ENCODE measurements at regions not wholly inside any gene's neighbourhood (a gene's known extent, or its start where the extent isn't known, plus 50 kb on each side); places are given as distances from the start of the nearest gene placed in this dataset.
"Not testable (repeated sequence)": the region's sequence is repeated elsewhere in the genome, so short reads cannot be mapped to it uniquely, and the experiment has no call there.

GRCh38 chr16:86257546-86257945 lies 252.8 kb upstream of the FOXF1 start:
- TF ChIP-seq CTCF (IDR thresholded peaks at IDR 0.05) (no peak), EP300 (IDR thresholded peaks at IDR 0.05) (no peak), POLR2A (IDR thresholded peaks at IDR 0.05) (no peak), POLR2AphosphoS5 (IDR thresholded peaks at IDR 0.05) (no peak)
- H3K9me3 ChIP-seq = no peaks in the 10 kb centered on the region
- DNase-seq (ENCODE audit: low spot score in 2 of 2) = no peak
- peaks cover 25% of the 10 kb centered on the region for H3K27me3 ChIP-seq
- WGBS = 75% methylated on average over 5 of the region's 5 CpGs
- no peak overlapping the region for H3K4me3 ChIP-seq
- no peak overlapping the region for H3K27ac ChIP-seq
- no peaks in the 10 kb centered on the region for H3K36me3 ChIP-seq
- H3K4me1 ChIP-seq = no peaks in the 10 kb centered on the region

- H3K4me1 ChIP-seq = no peaks in the 10 kb centered on the region
- DNase-seq (ENCODE audit: low spot score in 2 of 2) = no peak
- H3K36me3 ChIP-seq = no peaks in the 10 kb centered on the region
- H3K4me3 ChIP-seq = no peak overlapping the region
- peaks cover 20% of the 10 kb centered on the region for H3K27me3 ChIP-seq
- 73% methylated on average over 3 of the region's 3 CpGs for WGBS
- no peak for TF ChIP-seq POLR2A (IDR thresholded peaks at IDR 0.05)
- TF ChIP-seq EP300 (IDR thresholded peaks at IDR 0.05) = no peak
- no peak for TF ChIP-seq CTCF (IDR thresholded peaks at IDR 0.05)
- TF ChIP-seq POLR2AphosphoS5 (IDR thresholded peaks at IDR 0.05) = no peak
- H3K27ac ChIP-seq = no peak overlapping the region
- H3K9me3 ChIP-seq = no peaks in the 10 kb centered on the region
These were observed 251.6 kb upstream of the FOXF1 start for GRCh38 chr16:86258713-86259112.

GRCh38 chr16:86259499-86259898 lies 250.8 kb upstream of the FOXF1 start:
- Histone ChIP-seq H3K27ac (no peak overlapping the region), H3K36me3 (no peaks in the 10 kb centered on the region), H3K9me3 (no peaks in the 10 kb centered on the region), H3K27me3 (peaks cover 20% of the 10 kb centered on the region), H3K4me1 (no peaks in the 10 kb centered on the region), H3K4me3 (no peak overlapping the region)
- DNase-seq (ENCODE audit: low spot score in 2 of 2) = no peak
- WGBS = 84% methylated on average over 4 of the region's 4 CpGs
- TF ChIP-seq POLR2AphosphoS5 (IDR thresholded peaks at IDR 0.05) = no peak
- no peak for TF ChIP-seq CTCF (IDR thresholded peaks at IDR 0.05)
- TF ChIP-seq POLR2A (IDR thresholded peaks at IDR 0.05) = no peak
- TF ChIP-seq EP300 (IDR thresholded peaks at IDR 0.05) = no peak

GRCh38 chr16:86261379-86261778 lies 248.9 kb upstream of the FOXF1 start:
- TF ChIP-seq POLR2A (IDR thresholded peaks at IDR 0.05) (no peak), CTCF (IDR thresholded peaks at IDR 0.05) (no peak), POLR2AphosphoS5 (IDR thresholded peaks at IDR 0.05) (no peak), EP300 (IDR thresholded peaks at IDR 0.05) (no peak)
- DNase-seq (ENCODE audit: low spot score in 2 of 2) = no peak

GRCh38 chr16:86267657-86268056 lies 242.7 kb upstream of the FOXF1 start:
- 100% methylated on average over 3 of the region's 3 CpGs for WGBS
- H3K36me3 ChIP-seq; DNase-seq (ENCODE audit: low spot score in 2 of 2); H3K9me3 ChIP-seq; H3K27ac ChIP-seq; H3K4me3 ChIP-seq; H3K27me3 ChIP-seq; H3K4me1 ChIP-seq: not testable (repeated sequence)

More at GRCh38 chr16:86261379-86261778, 248.9 kb upstream of the FOXF1 start:
- Histone ChIP-seq H3K27me3 (peaks cover 15% of the 10 kb centered on the region), H3K4me3 (no peak overlapping the region), H3K36me3 (no peaks in the 10 kb centered on the region), H3K27ac (no peak overlapping the region), H3K4me1 (no peaks in the 10 kb centered on the region), H3K9me3 (no peaks in the 10 kb centered on the region)
- 83% methylated on average over 2 of the region's 2 CpGs for WGBS

GRCh38 chr16:86270696-86271095 lies 239.6 kb upstream of the FOXF1 start:
- no peak overlapping the region for H3K4me3 ChIP-seq
- H3K27ac ChIP-seq = no peak overlapping the region
- H3K27me3 ChIP-seq = peaks cover 22% of the 10 kb centered on the region
- WGBS = 53% methylated on average over 6 of the region's 7 CpGs
- no peaks in the 10 kb centered on the region for H3K4me1 ChIP-seq
- no peaks in the 10 kb centered on the region for H3K36me3 ChIP-seq
- no peak for DNase-seq (ENCODE audit: low spot score in 2 of 2)
- no peaks in the 10 kb centered on the region for H3K9me3 ChIP-seq
- no peak for TF ChIP-seq POLR2A (IDR thresholded peaks at IDR 0.05)
- TF ChIP-seq CTCF (IDR thresholded peaks at IDR 0.05) = no peak
- TF ChIP-seq POLR2AphosphoS5 (IDR thresholded peaks at IDR 0.05) = no peak
- no peak for TF ChIP-seq EP300 (IDR thresholded peaks at IDR 0.05)
